ENCODE measurements at regions not wholly inside any gene's neighbourhood (a gene's known extent, or its start where the extent isn't known, plus 50 kb on each side); places are given as distances from the start of the nearest gene placed in this dataset.

DNA sequence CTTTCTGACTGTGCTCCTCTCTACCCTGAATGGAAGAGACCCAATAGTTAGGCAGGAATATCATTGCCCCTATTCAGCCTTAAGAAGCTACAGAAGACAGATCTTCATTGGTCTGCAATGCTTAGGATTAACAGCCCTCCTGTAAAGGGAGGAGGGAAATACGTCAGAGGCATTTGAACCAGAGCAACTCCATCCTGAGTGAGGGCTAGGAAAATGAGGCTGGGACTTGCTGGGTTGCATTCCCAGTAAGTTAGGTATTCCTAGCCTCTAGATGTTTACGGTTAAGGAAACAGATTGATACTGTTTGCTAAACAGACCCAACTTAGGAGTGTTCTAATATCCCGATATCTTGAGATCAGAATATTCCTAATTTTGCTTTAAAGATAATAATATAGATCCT lies 63.5 kb downstream of the PCDH18 start:
- peaks cover 4% of the 10 kb centered on the region for H3K4me1 Mint-ChIP-seq
- no peak overlapping the region for H3K27ac Mint-ChIP-seq
- no peak for TF ChIP-seq CTCF (IDR thresholded peaks at IDR 0.05; ENCODE audit: unreplicated experiment in 3 of 3)
- H3K36me3 Mint-ChIP-seq (ENCODE audit: low read depth), result no peaks in the 10 kb centered on the region
- no peaks in the 10 kb centered on the region for H3K27me3 Mint-ChIP-seq (ENCODE audit: low read depth)
- peaks cover 21% of the 10 kb centered on the region for H3K9me3 Mint-ChIP-seq
- H3K4me3 Mint-ChIP-seq, result no peak overlapping the region

- TF ChIP-seq CTCF (IDR thresholded peaks at IDR 0.05; ENCODE audit: unreplicated experiment in 3 of 3), result no peak
- Mint-ChIP-seq H3K4me1 (no peaks in the 10 kb centered on the region), H3K27me3 (ENCODE audit: low read depth) (no peaks in the 10 kb centered on the region), H3K4me3 (no peak overlapping the region), H3K9me3 (peaks cover 25% of the 10 kb centered on the region), H3K36me3 (ENCODE audit: low read depth) (no peaks in the 10 kb centered on the region), H3K27ac (no peak overlapping the region)
Observed at GRCh38 chr4:137467537-137467936, 64.8 kb downstream of the PCDH18 start.

DNA sequence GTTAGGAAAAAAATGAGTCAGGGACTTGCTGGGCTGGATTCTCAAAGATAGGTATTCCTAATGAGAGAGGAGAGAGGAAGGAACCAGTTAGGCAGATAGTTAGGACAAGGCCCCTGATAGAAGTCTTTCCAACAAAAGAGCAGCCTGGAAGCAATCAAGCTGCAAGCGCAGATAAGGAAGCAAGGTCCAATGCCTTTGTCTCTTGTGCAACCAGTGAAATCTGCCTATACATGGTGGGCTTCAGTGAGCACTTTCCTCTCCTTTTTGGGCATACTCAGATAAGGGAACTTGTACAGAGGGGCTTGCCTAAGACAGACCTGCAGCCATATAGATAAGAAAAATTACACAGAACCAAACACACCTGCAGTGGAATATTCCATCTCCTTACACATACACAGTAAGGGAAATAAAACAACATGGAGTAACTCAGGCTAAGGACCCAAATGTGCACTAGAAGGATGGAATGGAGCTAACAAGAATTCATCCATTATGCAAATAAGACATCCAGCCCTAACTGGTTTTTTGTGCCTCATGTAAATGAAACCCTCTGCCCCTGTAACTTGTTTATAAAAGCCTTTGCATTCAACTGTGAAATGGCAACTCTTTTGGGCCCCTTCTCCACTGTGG lies 68.8 kb downstream of the PCDH18 start:
- TF ChIP-seq CTCF (IDR thresholded peaks at IDR 0.05; ENCODE audit: unreplicated experiment in 3 of 3), result no peak
- Mint-ChIP-seq H3K4me1 (no peaks in the 10 kb centered on the region), H3K27ac (no peak overlapping the region), H3K36me3 (ENCODE audit: low read depth) (no peaks in the 10 kb centered on the region), H3K27me3 (ENCODE audit: low read depth) (peaks cover 4% of the 10 kb centered on the region), H3K9me3 (peaks cover 25% of the 10 kb centered on the region), H3K4me3 (no peak overlapping the region)

- Mint-ChIP-seq H3K4me1 (peaks cover 15% of the 10 kb centered on the region), H3K4me3 (no peak overlapping the region), H3K27me3 (ENCODE audit: low read depth) (no peaks in the 10 kb centered on the region), H3K9me3 (peaks cover 3% of the 10 kb centered on the region), H3K27ac (peak overlapping the region in 1 of 3 experiments; percentile 45), H3K36me3 (ENCODE audit: low read depth) (no peaks in the 10 kb centered on the region)
- TF ChIP-seq CTCF (IDR thresholded peaks at IDR 0.05; ENCODE audit: unreplicated experiment in 3 of 3), result no peak
Observed at GRCh38 chr4:137455647-137456321, 76.5 kb downstream of the PCDH18 start.

- H3K4me3 Mint-ChIP-seq, result no peak overlapping the region
- no peaks in the 10 kb centered on the region for H3K9me3 Mint-ChIP-seq
- no peaks in the 10 kb centered on the region for H3K27me3 Mint-ChIP-seq (ENCODE audit: low read depth)
- H3K27ac Mint-ChIP-seq, result peak overlapping the region in 1 of 3 experiments; percentile 41
- H3K36me3 Mint-ChIP-seq (ENCODE audit: low read depth), result no peaks in the 10 kb centered on the region
- H3K4me1 Mint-ChIP-seq, result peaks cover 16% of the 10 kb centered on the region
- TF ChIP-seq CTCF (IDR thresholded peaks at IDR 0.05; ENCODE audit: unreplicated experiment in 3 of 3), result no peak
Observed at GRCh38 chr4:137454767-137455166, 77.5 kb downstream of the PCDH18 start.

DNA sequence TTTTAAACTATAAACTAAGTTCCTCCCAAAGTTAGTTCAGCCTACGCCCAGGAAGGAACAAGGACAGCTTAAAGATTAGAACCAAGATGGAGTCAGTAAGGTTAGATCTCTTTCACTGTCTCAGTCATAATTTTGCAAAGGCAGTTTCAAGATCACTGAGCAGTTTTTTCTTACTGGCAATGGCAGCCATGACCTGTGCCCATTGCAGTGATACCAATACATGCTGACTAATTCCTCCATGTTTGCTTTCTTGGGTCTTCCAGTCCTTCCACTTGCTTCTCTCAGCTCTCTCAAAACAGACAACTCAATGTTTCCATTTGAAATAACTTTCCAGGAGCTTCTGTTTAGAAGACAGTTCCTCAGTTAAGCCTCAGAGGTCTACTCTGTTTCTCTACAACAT lies 79.5 kb downstream of the PCDH18 start:
- Mint-ChIP-seq H3K4me1 (peaks cover 16% of the 10 kb centered on the region), H3K27ac (peak overlapping the region in 2 of 3 experiments; percentile 79 to 94), H3K36me3 (ENCODE audit: low read depth) (no peaks in the 10 kb centered on the region), H3K4me3 (no peak overlapping the region), H3K9me3 (no peaks in the 10 kb centered on the region), H3K27me3 (ENCODE audit: low read depth) (no peaks in the 10 kb centered on the region)
- TF ChIP-seq CTCF (IDR thresholded peaks at IDR 0.05; ENCODE audit: unreplicated experiment in 3 of 3), result no peak

Data from nephron (organoid).